Lung microvascular endothelial cell (primary cell): ENCODE measurements at regions not wholly inside any gene's neighbourhood (a gene's known extent, or its start where the extent isn't known, plus 50 kb on each side); places are given as distances from the start of the nearest gene placed in this dataset.
"Not testable (repeated sequence)": the region's sequence is repeated elsewhere in the genome, so short reads cannot be mapped to it uniquely, and the experiment has no call there.

Source experiments
- DNase-seq, 2 donors: peaks; one replicate each; pipeline versions ENCODE4 v3.0.0 to v3.0.0-alpha.2; 2010; ENCODE audit warnings: low read depth in 2 of 2

DNA sequence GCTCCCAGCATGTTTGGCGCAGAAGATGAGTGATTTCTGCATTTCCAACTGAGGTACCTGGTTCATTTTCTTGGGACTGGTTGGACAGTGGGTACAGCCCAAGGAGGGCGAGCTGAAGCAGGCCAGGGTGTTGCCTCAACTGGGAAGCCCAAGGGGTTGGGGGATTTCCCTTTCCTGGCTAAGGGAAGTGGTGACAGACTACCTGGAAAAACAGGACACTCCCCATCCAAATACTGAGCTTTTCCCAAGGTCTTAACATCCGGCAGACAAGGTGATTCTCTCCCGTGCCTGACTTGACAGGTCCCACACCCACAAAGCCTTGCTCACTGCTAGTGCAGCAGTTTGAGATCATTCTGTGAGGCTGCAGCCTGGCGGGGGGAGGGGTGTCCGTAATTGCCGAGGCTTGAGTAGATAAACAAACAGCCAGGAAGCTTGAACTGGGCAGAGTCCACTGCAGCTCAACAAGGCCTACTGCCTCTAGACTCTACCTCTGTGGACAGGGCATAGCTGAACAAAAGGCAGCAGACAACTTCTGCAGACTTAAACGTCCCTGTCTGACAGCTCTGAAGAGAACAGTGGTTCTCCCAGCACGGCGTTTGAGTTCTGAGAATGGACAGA lies 307.7 kb upstream of the ARSJ start:
- no peak for DNase-seq

DNA sequence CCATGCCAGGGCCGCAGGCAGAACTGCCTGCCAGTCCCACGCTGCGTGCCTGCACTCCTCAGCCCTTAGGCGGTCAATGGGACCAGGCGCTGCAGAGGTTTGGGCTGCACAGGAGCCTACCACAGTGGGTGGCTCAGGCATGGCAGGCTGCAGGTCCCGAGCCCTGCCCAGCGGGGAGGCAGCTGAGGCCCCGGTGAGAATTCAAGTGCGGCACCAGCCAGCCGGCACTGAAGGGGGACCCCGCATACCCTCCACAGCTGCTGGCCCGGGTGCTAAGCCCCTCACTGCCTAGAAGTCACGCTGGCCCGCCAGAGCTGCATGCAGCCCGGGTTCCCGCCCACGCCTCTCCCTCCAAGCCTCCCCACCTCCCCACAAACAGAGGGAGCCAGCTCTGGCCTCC lies 302.5 kb upstream of the UGT8 start:
- no peak for DNase-seq

DNA sequence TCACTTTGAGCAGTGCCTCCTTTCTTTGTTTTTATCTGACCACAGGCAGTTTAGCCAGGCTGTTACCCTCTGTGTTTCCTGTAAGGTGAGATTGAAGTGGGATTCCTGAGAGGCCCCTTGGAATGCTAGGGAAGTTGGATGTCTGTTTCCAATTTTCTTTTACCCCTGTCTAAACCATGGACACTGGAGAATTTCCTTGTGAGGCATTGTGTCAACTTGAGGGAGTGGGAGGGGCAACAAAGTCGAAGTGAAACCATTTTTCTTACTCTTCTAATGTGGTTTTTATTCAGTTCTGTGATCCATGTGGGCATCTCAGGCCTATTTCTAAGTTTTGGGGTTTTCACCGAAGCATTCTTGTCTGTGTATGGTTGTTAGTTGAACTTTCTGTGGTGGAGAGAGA lies 296.1 kb upstream of the UGT8 start:
- no peak for DNase-seq

DNA sequence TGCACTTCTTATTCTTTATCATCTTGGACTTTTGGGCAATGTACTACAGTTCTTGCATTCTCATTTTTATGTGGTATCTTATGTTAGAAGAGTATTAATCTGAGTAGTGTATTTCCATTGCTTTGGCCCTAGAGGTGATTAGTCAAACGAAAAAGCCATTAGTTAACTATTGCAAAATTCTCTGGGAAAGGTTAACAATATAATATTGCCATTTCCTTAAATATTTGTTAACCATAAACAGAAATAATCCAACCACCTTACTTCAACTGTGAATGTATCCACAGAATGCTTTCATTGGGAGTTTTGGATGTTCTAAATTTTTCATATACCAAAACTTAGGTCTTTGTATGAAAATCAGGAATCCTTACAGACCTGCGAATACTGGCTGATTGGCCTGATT lies 294.6 kb upstream of the UGT8 start:
- DNase-seq = no peak

DNA sequence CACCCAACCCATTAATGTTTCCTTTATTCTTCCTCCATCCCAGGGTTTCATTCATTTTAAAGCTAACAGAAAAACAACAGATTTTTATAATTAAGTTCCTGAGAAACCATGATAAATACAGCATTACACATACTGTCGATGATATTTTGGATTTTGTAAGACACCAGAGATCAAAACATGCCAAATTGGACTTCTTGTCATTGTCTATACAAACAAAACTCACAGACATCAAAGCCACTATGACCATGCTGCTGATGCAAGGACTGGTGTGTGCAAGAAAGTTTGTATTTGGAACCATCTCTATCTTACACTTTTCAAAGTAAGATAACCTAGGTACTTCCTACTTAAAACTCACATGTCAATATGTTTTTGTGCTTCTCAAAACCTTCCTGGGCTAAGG lies 294.0 kb upstream of the UGT8 start:
- DNase-seq = no peak

DNA sequence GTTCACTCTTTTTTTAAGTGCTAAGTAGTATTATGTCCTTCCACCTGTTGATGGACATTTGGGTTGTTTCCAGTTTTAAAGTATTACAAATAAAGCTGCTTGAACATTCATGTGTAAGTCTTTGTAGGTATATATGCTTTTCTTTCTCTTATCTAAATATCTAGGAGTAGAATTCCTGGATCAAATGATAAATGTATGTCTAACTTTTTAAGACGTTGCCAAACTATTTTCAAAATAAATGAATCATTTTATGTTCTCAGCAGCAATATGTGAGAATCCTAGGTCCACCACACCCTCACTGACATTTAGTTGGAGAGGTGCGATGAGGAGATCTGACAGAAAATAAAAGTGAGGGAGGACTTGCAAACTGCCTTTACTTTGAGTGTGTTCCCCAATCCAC lies 291.7 kb upstream of the UGT8 start:
- DNase-seq = no peak

DNA sequence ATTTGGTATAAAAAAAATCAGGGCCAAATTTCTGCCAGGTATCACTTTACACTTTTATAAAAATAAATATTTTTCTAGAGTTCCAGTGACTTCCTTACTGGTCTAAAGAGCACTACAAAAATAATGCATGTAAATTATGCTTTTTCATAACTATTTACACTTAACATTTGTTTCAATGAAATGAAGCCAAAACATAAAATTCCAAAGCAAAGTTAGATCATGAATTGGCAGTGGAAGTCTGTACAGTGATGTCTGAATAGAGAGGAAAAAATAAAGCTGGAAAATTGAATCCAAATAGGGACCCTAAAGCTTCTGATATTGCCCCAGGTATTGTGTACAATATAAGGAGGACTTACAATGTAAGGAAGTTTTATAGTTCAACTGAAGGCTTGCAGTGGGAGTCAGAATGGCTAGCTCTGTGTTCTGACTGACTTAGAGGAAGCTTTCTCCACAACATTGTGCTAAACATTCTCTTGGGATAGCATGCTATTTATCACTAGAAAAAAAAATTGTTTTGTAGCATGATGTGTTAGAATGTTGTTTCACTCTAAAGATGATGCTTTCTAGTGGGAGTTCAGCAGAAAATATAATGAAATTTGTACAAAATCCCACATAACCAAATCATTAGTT lies 288.2 kb upstream of the UGT8 start:
- DNase-seq = no peak

DNA sequence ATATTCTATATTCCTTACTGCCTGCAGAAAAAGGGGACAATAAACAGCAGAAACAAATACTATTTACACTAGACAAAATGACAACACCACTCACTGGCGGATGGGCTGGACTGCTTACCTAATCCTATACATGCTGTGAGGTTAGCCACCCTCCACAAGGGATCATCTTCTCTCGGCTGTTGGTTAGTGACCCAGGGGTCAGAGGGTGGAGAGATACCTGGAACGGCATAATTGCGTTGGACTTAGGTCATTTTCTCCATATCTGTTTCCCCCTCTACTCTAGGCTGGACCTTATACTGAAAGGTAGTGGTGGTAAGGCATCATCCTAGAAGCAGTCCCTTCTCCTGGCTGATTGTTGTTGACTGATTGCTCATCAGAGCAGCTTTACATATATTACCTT lies 286.8 kb upstream of the UGT8 start:
- DNase-seq = no peak

DNA sequence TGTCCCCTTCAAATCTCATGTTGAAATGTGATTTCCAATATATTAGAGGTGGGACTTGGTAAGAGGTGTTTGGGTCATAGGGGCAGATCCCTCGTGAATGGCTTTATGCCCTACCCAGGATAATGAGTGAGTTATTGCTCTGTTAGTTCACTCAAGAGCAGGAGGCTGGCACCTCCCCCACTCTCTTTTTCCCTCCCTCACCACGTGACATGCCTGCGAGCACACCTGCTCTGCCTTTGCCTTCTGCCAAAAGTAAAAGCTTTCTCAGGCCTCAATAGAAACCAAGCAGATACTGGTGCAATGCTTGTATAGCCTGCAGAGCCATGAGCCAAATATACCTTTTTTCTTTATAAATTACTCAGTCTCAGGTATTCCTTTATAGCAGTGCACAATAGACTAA lies 286.3 kb upstream of the UGT8 start:
- no peak for DNase-seq

DNA sequence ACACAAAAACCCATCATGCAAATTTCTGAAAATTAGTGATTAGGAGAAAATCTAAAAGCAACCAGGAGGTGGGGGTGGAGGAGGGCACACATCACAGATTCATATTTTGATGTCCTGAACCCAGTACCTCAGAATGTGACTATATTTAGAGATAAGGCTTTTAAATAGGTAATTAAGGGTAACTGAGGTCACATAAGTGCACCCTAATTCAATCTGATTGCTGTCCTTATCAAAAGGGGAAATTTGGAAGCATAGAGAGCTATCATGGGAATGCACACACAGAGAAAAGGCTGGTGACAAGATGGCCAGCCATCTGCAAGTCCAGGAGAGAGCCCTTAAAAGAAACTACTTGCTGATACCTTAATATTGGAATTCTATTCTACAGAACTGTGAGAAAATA lies 281.8 kb upstream of the UGT8 start:
- DNase-seq = no peak

DNA sequence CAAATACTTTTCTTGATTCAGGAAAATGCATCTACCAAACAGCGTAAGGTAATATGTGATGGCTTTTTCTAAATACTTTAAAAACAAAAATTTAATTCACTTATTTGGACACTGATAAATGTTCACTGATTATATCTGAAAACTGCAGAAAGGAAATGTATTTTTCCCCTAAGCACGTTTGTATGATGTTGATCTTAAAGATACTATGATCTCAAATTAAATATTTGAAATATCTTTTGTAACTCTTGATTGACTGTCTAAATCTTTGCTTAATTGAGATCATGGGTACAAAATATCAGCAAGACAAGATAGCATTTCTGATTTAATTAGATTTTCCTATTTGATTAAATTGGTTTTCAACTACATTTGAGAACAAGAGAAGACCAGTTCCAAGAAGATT lies 281.0 kb upstream of the UGT8 start:
- no peak for DNase-seq

DNA sequence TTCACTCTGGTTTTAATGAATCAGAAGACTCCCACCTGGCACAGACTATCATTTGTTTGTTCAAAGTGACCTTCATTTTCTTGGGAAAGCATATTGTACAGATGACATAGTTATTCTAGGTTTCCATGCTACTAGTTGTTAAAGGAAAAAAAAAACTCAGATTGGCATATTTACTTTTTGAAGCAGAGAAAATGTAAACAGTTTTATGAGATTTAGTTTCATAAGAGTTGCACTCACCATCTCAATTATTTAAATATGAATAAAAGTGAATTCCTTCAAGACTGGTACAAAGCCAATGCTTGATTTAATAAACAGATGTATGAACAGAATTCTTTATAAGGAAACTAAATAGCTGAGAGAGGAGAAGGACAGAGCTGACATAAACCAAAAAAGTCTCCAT lies 280.3 kb upstream of the UGT8 start:
- no peak for DNase-seq

DNA sequence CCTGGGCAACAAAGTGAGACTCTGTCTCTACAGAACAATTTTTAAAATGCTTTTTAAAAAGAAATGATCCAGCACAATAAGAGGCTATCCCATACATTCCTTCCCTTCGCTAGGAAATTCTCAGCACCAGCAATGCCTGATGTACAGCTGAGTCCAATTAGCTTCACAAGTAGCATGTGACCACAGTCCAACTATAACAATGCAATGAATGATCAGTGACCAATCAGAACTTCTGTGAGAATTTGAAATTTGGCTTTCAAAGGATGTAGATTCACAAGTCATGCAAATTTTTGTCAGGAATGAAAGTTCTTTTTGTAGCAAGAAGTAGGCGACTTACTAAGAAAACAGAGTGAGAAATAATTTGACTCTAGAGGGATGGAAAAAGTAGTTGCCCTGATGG lies 278.5 kb upstream of the UGT8 start:
- no peak for DNase-seq

DNA sequence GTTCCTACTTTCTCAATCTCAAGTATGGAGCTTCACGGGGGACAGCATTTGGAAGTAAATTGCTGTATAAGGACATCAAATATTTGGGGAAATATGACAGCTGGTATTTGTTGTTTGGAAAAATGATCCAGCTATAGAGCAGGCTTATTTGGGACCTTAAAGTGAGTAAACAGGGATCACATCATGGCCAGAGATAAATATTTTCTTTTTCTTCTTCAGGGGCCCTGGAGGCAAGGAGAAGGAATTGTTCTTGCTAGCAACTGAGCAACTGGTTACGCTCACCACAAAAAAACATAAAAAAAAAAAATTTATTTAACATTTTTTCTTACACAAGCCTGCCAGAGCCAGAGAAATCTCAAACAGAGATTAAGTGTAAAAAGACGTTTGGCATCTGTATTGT lies 277.2 kb upstream of the UGT8 start:
- no peak for DNase-seq

DNA sequence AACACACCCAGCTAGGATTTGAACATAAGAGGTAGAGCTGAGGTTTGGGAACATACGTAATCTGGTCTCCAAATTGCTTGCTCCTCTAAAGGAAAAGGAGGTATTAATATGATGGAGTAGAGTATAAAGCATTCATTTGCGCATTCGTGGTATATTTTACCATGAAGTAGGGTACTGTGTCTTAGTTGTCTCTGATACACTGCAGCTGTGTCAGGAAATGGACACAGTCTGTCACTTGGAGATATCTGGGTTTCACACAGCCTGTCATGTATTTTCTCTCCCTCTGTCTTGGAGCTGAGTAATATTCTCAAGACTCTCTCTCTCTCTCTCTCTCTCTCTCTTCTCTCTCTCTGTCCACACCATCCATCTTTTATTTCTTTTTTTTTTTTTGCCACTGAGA lies 274.8 kb upstream of the UGT8 start:
- DNase-seq = no peak

DNA sequence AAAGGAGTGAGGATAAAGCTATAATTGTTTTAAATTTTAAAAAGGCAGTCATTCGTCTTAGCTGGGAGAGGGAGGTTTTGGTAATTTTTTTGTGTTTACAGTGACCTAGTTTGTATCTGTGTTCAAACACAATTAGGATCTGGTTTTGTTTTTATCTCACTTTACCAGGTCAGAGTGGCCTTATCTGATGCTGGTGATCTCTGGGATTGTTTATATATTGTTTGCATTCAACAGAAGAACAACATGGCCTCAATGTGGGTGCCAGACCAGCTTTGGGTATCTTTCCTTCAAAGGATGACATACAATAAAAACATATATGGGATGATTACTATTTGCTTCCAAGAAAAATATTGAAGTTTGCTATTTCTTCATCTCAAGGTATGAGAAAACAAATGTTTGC lies 272.2 kb upstream of the UGT8 start:
- DNase-seq = no peak

DNA sequence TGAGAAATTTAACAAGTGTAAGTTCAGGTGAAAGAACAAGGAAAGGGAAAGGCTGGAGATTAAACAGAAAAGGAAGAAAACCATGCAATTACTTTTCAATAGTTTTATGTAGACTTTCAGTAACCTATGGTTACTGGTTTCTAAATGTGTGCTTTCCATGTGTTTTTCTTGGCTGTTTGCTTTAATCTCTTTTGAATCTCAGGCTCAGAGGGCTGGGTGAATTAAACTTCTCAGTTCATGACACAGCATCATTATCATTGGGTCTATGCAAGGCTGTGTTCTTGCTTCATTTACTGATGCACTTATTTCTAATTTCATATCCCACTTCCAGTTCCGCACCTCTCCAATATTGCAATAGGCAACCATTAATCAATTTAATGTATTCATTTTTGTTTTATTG lies 266.5 kb upstream of the UGT8 start:
- DNase-seq = no peak

DNA sequence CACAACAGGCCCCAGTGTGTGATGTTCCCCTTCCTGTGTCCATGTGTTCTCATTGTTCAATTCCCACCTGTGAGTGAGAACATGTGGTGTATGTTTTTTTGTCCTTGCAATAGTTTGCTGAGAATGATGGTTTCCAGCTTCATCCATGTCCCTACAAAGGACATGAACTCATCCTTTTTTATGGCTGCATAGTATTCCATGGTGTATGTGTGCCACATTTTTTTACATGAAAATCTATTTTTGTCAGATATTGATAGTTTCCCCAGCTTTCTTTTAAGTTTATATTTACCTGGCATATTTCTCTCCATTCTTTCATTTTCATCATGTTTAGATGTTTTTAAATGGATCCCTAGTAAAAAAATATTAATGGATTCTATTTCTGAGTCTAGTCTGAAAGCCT lies 264.2 kb upstream of the UGT8 start:
- DNase-seq = not testable (repeated sequence)

DNA sequence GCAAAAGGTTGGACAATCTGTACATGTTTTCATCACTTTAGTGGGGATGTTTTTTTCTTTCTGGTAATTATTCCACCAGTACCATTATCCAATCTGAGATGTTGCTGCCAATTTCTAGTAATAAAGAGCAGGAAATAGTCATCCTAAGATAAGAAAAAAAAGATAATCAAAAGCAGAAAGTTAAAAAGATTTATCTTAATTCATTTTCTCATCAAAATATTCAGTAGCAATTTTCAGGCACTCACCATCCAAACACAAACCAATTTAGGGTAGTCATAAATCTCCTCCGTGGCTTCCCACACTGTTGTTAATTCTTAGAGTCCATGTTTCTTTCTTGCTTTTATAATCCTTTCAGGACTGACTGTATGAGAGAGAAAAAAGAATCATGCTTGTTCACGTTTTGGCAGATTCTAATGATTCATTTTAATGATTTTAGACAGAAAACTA lies 263.7 kb upstream of the UGT8 start:
- peak in 1 of 2 donors; percentile 28 for DNase-seq

DNA sequence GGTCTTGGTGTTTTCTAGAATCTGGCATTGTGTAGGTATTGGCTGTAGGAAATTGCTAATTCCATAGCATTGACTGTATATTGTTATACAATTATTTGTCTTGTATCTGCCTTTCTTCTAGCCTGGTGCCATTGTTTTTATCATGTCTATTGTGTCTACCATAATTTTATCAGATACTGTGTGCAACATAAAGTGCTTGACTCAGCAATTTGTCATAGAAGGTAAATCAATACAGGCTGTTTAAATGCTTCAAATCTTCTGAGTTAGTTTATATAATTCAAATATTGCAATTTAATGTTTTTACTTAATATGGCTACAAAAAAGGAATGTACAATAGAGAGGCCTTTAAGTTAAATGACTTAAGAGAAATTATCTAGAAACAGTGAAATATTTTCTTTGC lies 263.3 kb upstream of the UGT8 start:
- no peak for DNase-seq

DNA sequence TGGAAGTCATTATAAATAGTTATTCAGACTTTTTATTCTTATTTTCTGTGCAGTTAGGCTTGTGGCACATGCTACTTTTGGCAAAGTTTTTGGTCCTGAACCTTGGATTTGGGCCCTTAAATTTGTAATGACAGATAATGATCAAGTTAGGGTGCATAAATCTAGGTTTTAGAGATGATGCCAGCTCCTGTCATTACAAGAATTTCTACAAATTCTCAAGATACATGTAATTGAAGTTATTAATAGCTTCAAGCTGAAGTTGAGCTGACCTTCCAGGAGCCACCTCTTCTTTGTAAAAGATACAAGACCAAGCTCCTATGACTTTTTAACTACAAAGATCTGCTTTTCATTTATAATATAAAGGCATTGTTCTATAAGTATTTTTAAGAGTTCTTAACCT lies 255.6 kb upstream of the UGT8 start:
- DNase-seq = no peak

DNA sequence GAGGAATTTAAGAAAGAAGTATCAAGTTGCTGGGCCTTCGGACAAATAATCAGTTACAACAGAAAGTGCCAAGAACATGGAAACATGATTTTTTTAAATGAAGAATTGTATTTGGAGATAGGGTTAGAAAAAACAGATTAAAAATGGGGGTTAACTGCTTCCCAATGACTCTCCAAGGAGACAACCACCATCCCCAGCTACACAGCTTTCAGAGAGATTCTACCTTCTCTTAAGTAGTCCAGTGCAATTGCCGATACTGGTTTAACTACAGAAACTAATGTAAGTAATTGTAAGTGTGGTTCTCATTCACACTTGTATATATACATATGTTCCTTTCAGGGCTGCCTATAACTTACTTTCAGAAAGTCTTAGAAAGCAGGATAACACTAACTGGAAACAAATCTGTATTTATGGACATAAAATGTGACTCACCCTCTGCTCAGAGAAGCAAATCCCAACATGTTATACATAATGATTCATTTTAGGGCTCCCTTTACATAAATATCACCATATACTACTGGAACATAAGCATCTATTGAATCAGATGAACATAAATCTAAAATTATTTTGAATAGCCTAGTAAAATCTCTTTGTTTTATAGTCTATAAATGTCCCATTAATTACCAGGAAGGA lies 248.9 kb upstream of the UGT8 start:
- no peak for DNase-seq

DNA sequence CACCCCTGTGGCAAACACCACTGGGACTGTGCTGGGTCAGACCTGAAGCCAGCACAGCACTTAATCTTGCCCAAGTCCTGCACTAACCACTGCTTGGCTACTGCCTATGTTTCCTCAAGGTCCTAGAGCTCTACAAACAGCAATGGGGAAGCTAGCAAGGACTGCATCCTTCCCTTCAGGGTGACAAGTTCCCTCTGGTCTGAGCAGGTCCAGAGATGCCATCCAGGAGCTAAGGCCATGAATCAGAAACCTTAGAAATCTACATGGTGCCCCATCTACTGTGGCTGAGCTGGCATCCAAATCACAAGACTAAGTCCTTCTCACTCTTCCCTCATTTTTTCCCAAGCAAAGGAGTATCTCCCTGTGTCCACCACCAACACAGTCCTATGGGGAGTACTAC lies 239.7 kb upstream of the UGT8 start:
- DNase-seq = no peak
